Caco-2 (cell line): ENCODE measurements at regions not wholly inside any gene's neighbourhood (a gene's known extent, or its start where the extent isn't known, plus 50 kb on each side); places are given as distances from the start of the nearest gene placed in this dataset.

Source experiments
- BruUV-seq: library from RNA; stranded (reverse); fragments of 400-500 nt; replicated peaks from 2 replicates; lab custom pipeline; 2021; lab: Mats Ljungman, UMichigan
- CTCF ChIA-PET: fragments of 300-600 bp; sonication (Branson Sonifier 250); formaldehyde crosslinking; loops from one replicate; lab custom pipeline; 2022; ENCODE audit warnings: antibody characterized with exemption; lab: Charles Lee
- POLR2A ChIA-PET: fragments of 300-600 bp; sonication (Branson Sonifier 250); formaldehyde crosslinking; loops from one replicate; lab custom pipeline; 2022; ENCODE audit warnings: antibody characterized with exemption; lab: Charles Lee
- DNase-seq, 2 experiments: peaks; one replicate each; pipeline versions ENCODE4 v3.0.0 to v3.0.0-alpha.2; 2020 to 2022
- H3K27me3 ChIP-seq: replicated peaks from 2 replicates; pipeline ENCODE4 v1.6.0; 2011; ENCODE audit warnings: low read length; ENCODE audit not compliant: control insufficient read depth, insufficient read depth
- H3K36me3 ChIP-seq: 2 replicates; pipeline ENCODE4 v1.5.1; 2011; ENCODE audit warnings: low read length; ENCODE audit not compliant: control insufficient read depth, insufficient read depth
- H3K4me1 ChIP-seq: fragments of 250-450 bp; sonication (Bioruptor Pico); 2 replicates; pipeline ENCODE4 v1.5.1; 2020; ENCODE audit warnings: mild to moderate bottlenecking
- H3K4me3 ChIP-seq: 2 replicates; pipeline ENCODE4 v1.5.1; 2011; ENCODE audit warnings: low read depth, mild to moderate bottlenecking, control low read depth, low read length
- H3K9me3 ChIP-seq: fragments of 250-450 bp; sonication (Bioruptor Pico); 2 replicates; pipeline ENCODE4 v1.5.1; 2020; ENCODE audit warnings: mild to moderate bottlenecking, moderate library complexity
- H3K27ac Mint-ChIP-seq: one replicate; pipeline ENCODE4 v1.8.0; 2022; ENCODE audit warnings: mixed read lengths; ENCODE audit not compliant: unreplicated experiment
- H3K27me3 Mint-ChIP-seq: one replicate; pipeline ENCODE4 v1.8.0; 2022; ENCODE audit warnings: mixed read lengths; ENCODE audit not compliant: insufficient read depth, unreplicated experiment
- H3K36me3 Mint-ChIP-seq: one replicate; pipeline ENCODE4 v1.8.0; 2022; ENCODE audit warnings: mild to moderate bottlenecking, mixed read lengths; ENCODE audit not compliant: insufficient read depth, unreplicated experiment
- H3K4me1 Mint-ChIP-seq: one replicate; pipeline ENCODE4 v1.8.0; 2022; ENCODE audit warnings: low read depth, mixed read lengths; ENCODE audit not compliant: unreplicated experiment
- H3K4me3 Mint-ChIP-seq: one replicate; pipeline ENCODE4 v1.8.0; 2022; ENCODE audit warnings: mild to moderate bottlenecking, moderate library complexity, mixed read lengths; ENCODE audit not compliant: unreplicated experiment
- H3K9me3 Mint-ChIP-seq: one replicate; pipeline ENCODE4 v1.8.0; 2022; ENCODE audit warnings: mixed read lengths; ENCODE audit not compliant: unreplicated experiment
- intact Hi-C: fragments of 100-400 bp; cut with micrococcal nuclease; formaldehyde crosslinking; loops from one replicate; pipeline ENCODE4 v1.10.0; 2022; ENCODE audit not compliant: unreplicated experiment
- TF ChIP-seq, protein P1 (sequence below), 2 experiments: fragments of 200-600 bp in 1 of 2; IDR thresholded peaks; 1 replicate in 1 of 2; 2 replicates in 1 of 2; pipeline versions ENCODE4 v1.5.1 to v1.8.0; 2011 to 2022; ENCODE audit warnings: antibody characterized with exemption in 1 of 2, control low read depth in 1 of 2, inconsistent platforms in 1 of 2, low read depth in 1 of 2, low read length in 1 of 2, mild to moderate bottlenecking in 1 of 2, moderate library complexity in 1 of 2; ENCODE audit not compliant: insufficient read depth in 1 of 2, severe bottlenecking in 1 of 2, unreplicated experiment in 1 of 2

GRCh38 chr10:2121929-2122328, 384.6 kb upstream of the ADARB2 start:
- ChIA-PET POLR2A (no interaction called here), CTCF (no interaction called here)
- intact Hi-C loops, result no loop called here
- Mint-ChIP-seq H3K4me1 (peaks cover 11% of the 10 kb centered on the region), H3K9me3 (no peaks in the 10 kb centered on the region), H3K4me3 (no peak overlapping the region), H3K27ac (no peak overlapping the region), H3K36me3 (no peaks in the 10 kb centered on the region), H3K27me3 (peaks cover 7% of the 10 kb centered on the region)
- H3K27me3 ChIP-seq, result no peaks in the 10 kb centered on the region; the same call in 1 of the 2 replicates
- no peak overlapping the region for H3K4me3 ChIP-seq
- DNase-seq, result no peak
- no peaks in the 10 kb centered on the region for H3K36me3 ChIP-seq
- no peaks in the 10 kb centered on the region; the same call in none of the 2 replicates for H3K4me1 ChIP-seq
- BruUV-seq, result no TSS peak
- TF ChIP-seq, protein P1, sequence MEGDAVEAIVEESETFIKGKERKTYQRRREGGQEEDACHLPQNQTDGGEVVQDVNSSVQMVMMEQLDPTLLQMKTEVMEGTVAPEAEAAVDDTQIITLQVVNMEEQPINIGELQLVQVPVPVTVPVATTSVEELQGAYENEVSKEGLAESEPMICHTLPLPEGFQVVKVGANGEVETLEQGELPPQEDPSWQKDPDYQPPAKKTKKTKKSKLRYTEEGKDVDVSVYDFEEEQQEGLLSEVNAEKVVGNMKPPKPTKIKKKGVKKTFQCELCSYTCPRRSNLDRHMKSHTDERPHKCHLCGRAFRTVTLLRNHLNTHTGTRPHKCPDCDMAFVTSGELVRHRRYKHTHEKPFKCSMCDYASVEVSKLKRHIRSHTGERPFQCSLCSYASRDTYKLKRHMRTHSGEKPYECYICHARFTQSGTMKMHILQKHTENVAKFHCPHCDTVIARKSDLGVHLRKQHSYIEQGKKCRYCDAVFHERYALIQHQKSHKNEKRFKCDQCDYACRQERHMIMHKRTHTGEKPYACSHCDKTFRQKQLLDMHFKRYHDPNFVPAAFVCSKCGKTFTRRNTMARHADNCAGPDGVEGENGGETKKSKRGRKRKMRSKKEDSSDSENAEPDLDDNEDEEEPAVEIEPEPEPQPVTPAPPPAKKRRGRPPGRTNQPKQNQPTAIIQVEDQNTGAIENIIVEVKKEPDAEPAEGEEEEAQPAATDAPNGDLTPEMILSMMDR (IDR thresholded peaks at IDR 0.05; ENCODE audit: insufficient read depth in 1 of 2, low read depth in 1 of 2, low read length in 1 of 2, severe bottlenecking in 1 of 2, unreplicated experiment in 1 of 2), result no peak
- no peaks in the 10 kb centered on the region for H3K9me3 ChIP-seq

- Histone ChIP-seq H3K4me3 (no peak overlapping the region), H3K27me3 (no peaks in the 10 kb centered on the region), H3K4me1 (no peaks in the 10 kb centered on the region; the same call in none of the 2 replicates), H3K36me3 (no peaks in the 10 kb centered on the region), H3K9me3 (no peaks in the 10 kb centered on the region)
- ChIA-PET CTCF (no interaction called here), POLR2A (no interaction called here)
- Mint-ChIP-seq H3K9me3 (no peaks in the 10 kb centered on the region), H3K27me3 (peaks cover 4% of the 10 kb centered on the region), H3K36me3 (no peaks in the 10 kb centered on the region), H3K4me3 (no peak overlapping the region), H3K27ac (no peak overlapping the region), H3K4me1 (peaks cover 11% of the 10 kb centered on the region)
- no peak for DNase-seq
- TF ChIP-seq, protein P1 (IDR thresholded peaks at IDR 0.05; ENCODE audit: insufficient read depth in 1 of 2, low read depth in 1 of 2, low read length in 1 of 2, severe bottlenecking in 1 of 2, unreplicated experiment in 1 of 2), result no peak
- intact Hi-C loops, result no loop called here
- no TSS peak for BruUV-seq
Measured at GRCh38 chr10:2121315-2121714, 384.0 kb upstream of the ADARB2 start.

DNA sequence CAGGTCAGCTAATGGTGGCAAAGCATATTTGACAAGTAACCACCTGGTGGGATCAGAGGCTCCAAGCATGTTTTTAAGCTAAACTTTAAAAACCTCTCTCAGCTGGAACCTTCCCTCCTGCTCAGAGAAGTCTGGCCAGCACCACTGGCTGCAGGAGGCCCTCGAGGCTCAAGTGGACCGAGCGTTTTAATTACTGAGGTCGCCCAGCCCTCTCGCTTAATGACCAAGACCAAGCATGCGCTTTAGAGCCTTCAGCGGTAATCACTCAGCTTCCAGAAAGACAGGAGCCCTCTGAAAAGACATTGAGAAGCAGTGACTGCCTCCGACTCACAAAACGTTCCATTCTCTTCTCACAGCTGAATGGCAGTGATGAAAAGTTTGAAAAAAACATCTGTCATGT, 383.4 kb upstream of the ADARB2 start:
- TF ChIP-seq, protein P1 (IDR thresholded peaks at IDR 0.05; ENCODE audit: insufficient read depth in 1 of 2, low read depth in 1 of 2, low read length in 1 of 2, severe bottlenecking in 1 of 2, unreplicated experiment in 1 of 2), result no peak
- POLR2A ChIA-PET, result no interaction called here
- Mint-ChIP-seq H3K27ac (no peak overlapping the region), H3K4me1 (peaks cover 11% of the 10 kb centered on the region), H3K4me3 (no peak overlapping the region), H3K36me3 (no peaks in the 10 kb centered on the region), H3K27me3 (peaks cover 1% of the 10 kb centered on the region), H3K9me3 (no peaks in the 10 kb centered on the region)
- Histone ChIP-seq H3K27me3 (no peaks in the 10 kb centered on the region), H3K4me3 (no peak overlapping the region), H3K36me3 (no peaks in the 10 kb centered on the region), H3K4me1 (no peaks in the 10 kb centered on the region; the same call in none of the 2 replicates), H3K9me3 (no peaks in the 10 kb centered on the region)
- CTCF ChIA-PET, result no interaction called here
- intact Hi-C loops, result no loop called here
- DNase-seq, result no peak
- BruUV-seq, result no TSS peak
